HG03064 (cell line): ENCODE measurements at regions not wholly inside any gene's neighbourhood (a gene's known extent, or its start where the extent isn't known, plus 50 kb on each side); places are given as distances from the start of the nearest gene placed in this dataset.
"Not testable (repeated sequence)": the region's sequence is repeated elsewhere in the genome, so short reads cannot be mapped to it uniquely, and the experiment has no call there.

Experiments
- ATAC-seq: cut with Tn5 transposase; IDR thresholded peaks from one replicate; pipeline ENCODE4 v1.9.1; 2021; ENCODE audit warnings: low read depth; ENCODE audit not compliant: unreplicated experiment

- no peak for ATAC-seq
Measured at GRCh38 chr16:64380751-64381150, 741.1 kb downstream of the CDH11 start.

GRCh38 chr16:64375391-64375980 lies 746.4 kb downstream of the CDH11 start:
- no peak for ATAC-seq

GRCh38 chr16:64370112-64370511 lies 751.8 kb downstream of the CDH11 start:
- no peak for ATAC-seq

- ATAC-seq: no peak
Measured at GRCh38 chr16:64365448-64365931, 756.4 kb downstream of the CDH11 start.

GRCh38 chr16:64364894-64365293 lies 757.0 kb downstream of the CDH11 start:
- no peak for ATAC-seq

GRCh38 chr16:64364416-64364815 lies 757.4 kb downstream of the CDH11 start:
- ATAC-seq: no peak

GRCh38 chr16:64364016-64364415 lies 757.8 kb downstream of the CDH11 start:
- ATAC-seq: no peak

- ATAC-seq: no peak
Measured at GRCh38 chr16:64363039-64363438, 758.8 kb downstream of the CDH11 start.

GRCh38 chr16:64362193-64362592 lies 759.7 kb downstream of the CDH11 start:
- ATAC-seq: no peak

- no peak for ATAC-seq
Measured at GRCh38 chr16:64361753-64362152, 760.1 kb downstream of the CDH11 start.

- no peak for ATAC-seq
Measured at GRCh38 chr16:64358291-64358690, 763.6 kb downstream of the CDH11 start.

GRCh38 chr16:64356267-64356666 lies 765.6 kb downstream of the CDH11 start:
- ATAC-seq: no peak

- ATAC-seq: no peak
Measured at GRCh38 chr16:64352246-64352645, 769.6 kb downstream of the CDH11 start.

GRCh38 chr16:64351121-64351520 lies 770.7 kb downstream of the CDH11 start:
- no peak for ATAC-seq

GRCh38 chr16:64346080-64346479 lies 775.8 kb downstream of the CDH11 start:
- no peak for ATAC-seq

- no peak for ATAC-seq
Measured at GRCh38 chr16:64345142-64345541, 776.7 kb downstream of the CDH11 start.

- ATAC-seq: not testable (repeated sequence)
Measured at GRCh38 chr16:64343820-64344443, 777.9 kb downstream of the CDH11 start.

- no peak for ATAC-seq
Measured at GRCh38 chr16:64343061-64343819, 778.6 kb downstream of the CDH11 start.

- not testable (repeated sequence) for ATAC-seq
Measured at GRCh38 chr16:64341336-64341735, 780.5 kb downstream of the CDH11 start.

GRCh38 chr16:64339052-64339770 lies 782.7 kb downstream of the CDH11 start:
- no peak for ATAC-seq

GRCh38 chr16:64321881-64322280 lies 800.0 kb downstream of the CDH11 start:
- ATAC-seq: no peak
